HAP-1 (cell line): ENCODE measurements at regions not wholly inside any gene's neighbourhood (a gene's known extent, or its start where the extent isn't known, plus 50 kb on each side); places are given as distances from the start of the nearest gene placed in this dataset.
"Not testable (repeated sequence)": the region's sequence is repeated elsewhere in the genome, so short reads cannot be mapped to it uniquely, and the experiment has no call there.

Experiments
- DNase-seq, 2 experiments: peaks; one replicate each; pipeline ENCODE4 v3.0.0-alpha.2; 2016 to 2020; ENCODE audit warnings: low spot score in 2 of 2
- H3K27me3 ChIP-seq: fragments of 250-450 bp; sonication (Bioruptor Pico); 2 replicates; pipeline ENCODE4 v1.5.1; 2020; ENCODE audit warnings: low read depth, mild to moderate bottlenecking, moderate library complexity
- H3K36me3 ChIP-seq: fragments of 250-450 bp; sonication (Bioruptor Pico); replicated peaks from 2 replicates; pipeline ENCODE4 v1.5.1; 2020; ENCODE audit warnings: mild to moderate bottlenecking
- H3K4me1 ChIP-seq: fragments of 250-450 bp; sonication (Bioruptor Pico); 2 replicates; pipeline ENCODE4 v1.5.1; 2020; ENCODE audit warnings: mild to moderate bottlenecking
- H3K4me3 ChIP-seq: fragments of 250-450 bp; sonication (Bioruptor Pico); 2 replicates; pipeline ENCODE4 v1.5.1; 2020; ENCODE audit warnings: mild to moderate bottlenecking, moderate library complexity
- H3K9me3 ChIP-seq: fragments of 250-450 bp; sonication (Bioruptor Pico); 2 replicates; pipeline ENCODE4 v1.5.1; 2020; ENCODE audit warnings: mild to moderate bottlenecking, moderate library complexity
- in situ Hi-C: fragments of 300-500 bp; cut with MboI; formaldehyde crosslinking; loops from 3 replicates; pipeline ENCODE4 v1.14.3; 2020; ENCODE audit warnings: low sequenced_read_pairs, inconsistent platforms, mixed read lengths

- Histone ChIP-seq H3K27me3 (peaks cover 5% of the 10 kb centered on the region; the same call in 1 of the 2 replicates), H3K4me3 (no peak overlapping the region), H3K4me1 (no peaks in the 10 kb centered on the region), H3K9me3 (no peaks in the 10 kb centered on the region), H3K36me3 (no peaks in the 10 kb centered on the region)
- no peak for DNase-seq
- in situ Hi-C loops, result no loop called here
Observed at GRCh38 chr11:87460279-87460678, 422.5 kb downstream of the TMEM135 start.

GRCh38 chr11:87459351-87459750 lies 421.6 kb downstream of the TMEM135 start:
- DNase-seq, result no peak
- no peaks in the 10 kb centered on the region for H3K4me1 ChIP-seq
- H3K36me3 ChIP-seq, result no peaks in the 10 kb centered on the region
- H3K4me3 ChIP-seq, result no peak overlapping the region
- 0 out of 2 replicates have a peak, but pooled peaks cover 2% of the 10 kb centered on the region for H3K27me3 ChIP-seq
- H3K9me3 ChIP-seq, result no peaks in the 10 kb centered on the region
- in situ Hi-C loops, result no loop called here

GRCh38 chr11:87456499-87456898 lies 418.8 kb downstream of the TMEM135 start:
- DNase-seq, result no peak
- H3K4me1 ChIP-seq, result no peaks in the 10 kb centered on the region
- H3K9me3 ChIP-seq, result no peaks in the 10 kb centered on the region
- H3K27me3 ChIP-seq, result peaks cover 4% of the 10 kb centered on the region; the same call in 1 of the 2 replicates
- no peak overlapping the region for H3K4me3 ChIP-seq
- in situ Hi-C loops, result no loop called here
- no peaks in the 10 kb centered on the region for H3K36me3 ChIP-seq

GRCh38 chr11:87455180-87455579 lies 417.4 kb downstream of the TMEM135 start:
- in situ Hi-C loops, result no loop called here
- no peak overlapping the region for H3K4me3 ChIP-seq
- peaks cover 4% of the 10 kb centered on the region; the same call in 1 of the 2 replicates for H3K27me3 ChIP-seq
- DNase-seq, result no peak
- no peaks in the 10 kb centered on the region for H3K4me1 ChIP-seq
- no peaks in the 10 kb centered on the region for H3K36me3 ChIP-seq
- H3K9me3 ChIP-seq, result no peaks in the 10 kb centered on the region

GRCh38 chr11:87454241-87454640 lies 416.5 kb downstream of the TMEM135 start:
- Histone ChIP-seq H3K27me3 (peaks cover 4% of the 10 kb centered on the region; the same call in 1 of the 2 replicates), H3K4me1 (no peaks in the 10 kb centered on the region), H3K36me3 (no peaks in the 10 kb centered on the region), H3K4me3 (no peak overlapping the region), H3K9me3 (no peaks in the 10 kb centered on the region)
- in situ Hi-C loops, result no loop called here
- DNase-seq, result no peak

- Histone ChIP-seq H3K36me3 (no peaks in the 10 kb centered on the region), H3K27me3 (peaks cover 4% of the 10 kb centered on the region; the same call in 1 of the 2 replicates), H3K4me1 (no peaks in the 10 kb centered on the region), H3K9me3 (no peaks in the 10 kb centered on the region), H3K4me3 (no peak overlapping the region)
- DNase-seq, result no peak
- in situ Hi-C loops, result no loop called here
Observed at GRCh38 chr11:87453531-87454089, 415.9 kb downstream of the TMEM135 start.

GRCh38 chr11:87452025-87452424 lies 414.3 kb downstream of the TMEM135 start:
- in situ Hi-C loops, H3K4me3 ChIP-seq, H3K4me1 ChIP-seq, H3K9me3 ChIP-seq, H3K27me3 ChIP-seq, DNase-seq, H3K36me3 ChIP-seq: not testable (repeated sequence)

- Histone ChIP-seq H3K4me3 (no peak overlapping the region), H3K9me3 (no peaks in the 10 kb centered on the region), H3K36me3 (no peaks in the 10 kb centered on the region), H3K27me3 (peaks cover 4% of the 10 kb centered on the region; the same call in 1 of the 2 replicates), H3K4me1 (no peaks in the 10 kb centered on the region)
- in situ Hi-C loops, result no loop called here
- no peak for DNase-seq
Observed at GRCh38 chr11:87451395-87451794, 413.7 kb downstream of the TMEM135 start.

GRCh38 chr11:87447606-87448005 lies 409.9 kb downstream of the TMEM135 start:
- Histone ChIP-seq H3K4me1 (no peaks in the 10 kb centered on the region), H3K36me3 (no peaks in the 10 kb centered on the region), H3K27me3 (peaks cover 7% of the 10 kb centered on the region), H3K9me3 (no peaks in the 10 kb centered on the region), H3K4me3 (no peak overlapping the region)
- in situ Hi-C loops, result no loop called here
- no peak for DNase-seq

GRCh38 chr11:87444993-87445392 lies 407.3 kb downstream of the TMEM135 start:
- H3K4me1 ChIP-seq, result no peaks in the 10 kb centered on the region

GRCh38 chr11:87443707-87444106 lies 406.0 kb downstream of the TMEM135 start:
- no peak overlapping the region for H3K4me3 ChIP-seq
- in situ Hi-C loops, result no loop called here
- DNase-seq, result no peak
- no peaks in the 10 kb centered on the region for H3K4me1 ChIP-seq
- no peaks in the 10 kb centered on the region for H3K9me3 ChIP-seq
- H3K27me3 ChIP-seq, result peaks cover 3% of the 10 kb centered on the region
- H3K36me3 ChIP-seq, result no peaks in the 10 kb centered on the region

More at GRCh38 chr11:87444993-87445392, 407.3 kb downstream of the TMEM135 start:
- Histone ChIP-seq H3K27me3 (peaks cover 3% of the 10 kb centered on the region), H3K4me3 (no peak overlapping the region), H3K9me3 (no peaks in the 10 kb centered on the region), H3K36me3 (no peaks in the 10 kb centered on the region)
- in situ Hi-C loops, result no loop called here
- DNase-seq, result no peak

GRCh38 chr11:87440076-87440770 lies 402.5 kb downstream of the TMEM135 start:
- DNase-seq, result no peak
- Histone ChIP-seq H3K36me3 (no peaks in the 10 kb centered on the region), H3K4me3 (no peak overlapping the region), H3K9me3 (no peaks in the 10 kb centered on the region), H3K4me1 (no peaks in the 10 kb centered on the region), H3K27me3 (peaks cover 3% of the 10 kb centered on the region; the same call in 1 of the 2 replicates)
- in situ Hi-C loops, result no loop called here

- H3K9me3 ChIP-seq, result no peaks in the 10 kb centered on the region
- H3K4me1 ChIP-seq, result no peaks in the 10 kb centered on the region
- H3K4me3 ChIP-seq, result no peak overlapping the region
- H3K36me3 ChIP-seq, result no peaks in the 10 kb centered on the region
- H3K27me3 ChIP-seq, result no peaks in the 10 kb centered on the region
- in situ Hi-C loops, result no loop called here
- DNase-seq, result no peak
Observed at GRCh38 chr11:87438416-87438815, 400.7 kb downstream of the TMEM135 start.

- no peaks in the 10 kb centered on the region for H3K4me1 ChIP-seq
- no peaks in the 10 kb centered on the region for H3K36me3 ChIP-seq
- no peaks in the 10 kb centered on the region for H3K27me3 ChIP-seq
- no peak overlapping the region for H3K4me3 ChIP-seq
- in situ Hi-C loops, result no loop called here
- no peaks in the 10 kb centered on the region for H3K9me3 ChIP-seq
- no peak for DNase-seq
Observed at GRCh38 chr11:87437844-87438223, 400.1 kb downstream of the TMEM135 start.
